MM.1S (cell line): ENCODE measurements at regions not wholly inside any gene's neighbourhood (a gene's known extent, or its start where the extent isn't known, plus 50 kb on each side); places are given as distances from the start of the nearest gene placed in this dataset.

Experiments used
- DNase-seq: peaks from one replicate; pipeline ENCODE4 v3.0.0-alpha.2; 2015
- H2AFZ ChIP-seq: fragments of 300-600 bp; sonication (generic); 2 replicates; pipeline ENCODE4 v1.6.0; 2016; ENCODE audit warnings: antibody characterized with exemption, low read length
- H3F3A ChIP-seq: fragments of 300-600 bp; sonication (generic); 2 replicates; pipeline ENCODE4 v1.6.1; 2016; ENCODE audit warnings: mild to moderate bottlenecking, antibody characterized with exemption, low read length, moderate library complexity, mixed read lengths; ENCODE audit not compliant: insufficient read depth
- H3K27ac ChIP-seq: fragments of 300-600 bp; sonication (generic); 2 replicates; pipeline ENCODE4 v1.5.1; 2016; ENCODE audit warnings: mild to moderate bottlenecking, low read length
- H3K27me3 ChIP-seq: fragments of 300-600 bp; sonication (generic); replicated peaks from 2 replicates; pipeline ENCODE4 v1.6.0; 2016; ENCODE audit warnings: low read length; ENCODE audit not compliant: insufficient read depth
- H3K36me3 ChIP-seq: fragments of 300-600 bp; sonication (generic); replicated peaks from 2 replicates; pipeline ENCODE4 v1.6.1; 2016; ENCODE audit warnings: mild to moderate bottlenecking, low read length, mixed read lengths; ENCODE audit not compliant: insufficient read depth
- H3K4me1 ChIP-seq: fragments of 300-600 bp; sonication (generic); 2 replicates; pipeline ENCODE4 v1.6.1; 2016; ENCODE audit warnings: low read length, mixed read lengths
- H3K4me2 ChIP-seq: fragments of 300-600 bp; sonication (generic); 2 replicates; pipeline ENCODE4 v1.6.0; 2016; ENCODE audit warnings: low read depth, low read length
- H3K4me3 ChIP-seq: fragments of 300-600 bp; sonication (generic); 2 replicates; pipeline ENCODE4 v1.5.1; 2016; ENCODE audit warnings: low read length, mixed read lengths
- H3K79me2 ChIP-seq: fragments of 300-600 bp; sonication (generic); 2 replicates; pipeline ENCODE4 v1.6.1; 2016; ENCODE audit warnings: mixed run types, low read length, mixed read lengths
- H3K9ac ChIP-seq: fragments of 300-600 bp; sonication (generic); 2 replicates; pipeline ENCODE4 v1.6.1; 2016; ENCODE audit warnings: low read length, mixed read lengths
- H3K9me2 ChIP-seq: fragments of 300-600 bp; sonication (generic); replicated peaks from 2 replicates; pipeline ENCODE4 v1.6.1; 2016; ENCODE audit warnings: mild to moderate bottlenecking, low read length, mixed read lengths; ENCODE audit not compliant: insufficient read depth
- H3K9me3 ChIP-seq: fragments of 300-600 bp; sonication (generic); replicated peaks from 2 replicates; pipeline ENCODE4 v1.6.1; 2016; ENCODE audit warnings: mild to moderate bottlenecking, low read length, mixed read lengths; ENCODE audit not compliant: insufficient read depth
- H4K20me1 ChIP-seq: fragments of 300-600 bp; sonication (generic); 2 replicates; pipeline ENCODE4 v1.6.1; 2016; ENCODE audit warnings: mild to moderate bottlenecking, low read length, moderate library complexity, mixed read lengths; ENCODE audit not compliant: insufficient read depth
- EZH2 ChIP-seq: fragments of 300-600 bp; sonication (generic); optimal IDR thresholded peaks from 2 replicates; pipeline ENCODE3; 2017; ENCODE audit warnings: low read depth, mild to moderate bottlenecking, antibody characterized with exemption, low read length, mixed read lengths
- EZH2phosphoT487 ChIP-seq: fragments of 300-600 bp; sonication (generic); IDR thresholded peaks from 2 replicates; pipeline ENCODE4 v1.6.1; 2018; ENCODE audit warnings: antibody characterized with exemption, low read length
- TF ChIP-seq, protein P1 (sequence below): fragments of 300-600 bp; sonication (generic); IDR thresholded peaks from 2 replicates; pipeline ENCODE4 v1.5.1; 2016; ENCODE audit warnings: antibody characterized with exemption, low read length, mixed read lengths

DNA sequence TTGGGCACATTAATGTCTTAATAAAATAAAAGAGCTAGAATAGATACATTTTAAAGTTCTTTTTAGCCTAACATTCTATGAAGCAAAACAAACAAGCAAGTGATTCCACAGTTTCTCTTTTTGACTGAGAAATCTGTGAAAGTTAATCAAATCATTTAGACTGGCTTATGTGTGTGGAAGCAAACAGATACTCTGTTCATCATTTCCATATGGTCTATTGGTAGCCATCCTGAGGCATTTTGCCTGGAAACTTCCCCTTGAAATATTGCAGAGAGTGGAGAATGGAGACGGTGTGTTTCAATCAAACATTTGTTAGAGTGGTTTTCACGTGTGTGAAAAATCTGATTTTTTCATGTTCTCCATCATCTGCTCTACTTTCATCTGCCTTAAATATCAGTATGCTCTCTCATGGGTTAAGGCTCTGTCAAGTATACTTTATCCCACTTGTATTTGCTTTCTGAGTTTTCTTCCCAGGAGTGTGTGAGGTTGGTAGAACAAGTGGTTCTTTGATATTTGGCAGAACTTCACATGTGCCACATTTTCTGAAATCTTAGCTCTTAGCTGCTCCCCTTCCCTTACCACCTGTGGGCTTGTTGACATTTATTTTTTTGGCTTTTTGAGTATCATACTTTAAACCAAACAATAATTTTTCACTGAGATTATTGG is 139.1 kb upstream of the PTGFR start:
- Histone ChIP-seq H3K4me3 (no peak overlapping the region), H3K27me3 (no peaks in the 10 kb centered on the region), H3K9me2 (no peaks in the 10 kb centered on the region), H3K9me3 (no peaks in the 10 kb centered on the region), H2AFZ (no peak overlapping the region), H3K27ac (no peak overlapping the region), H3K79me2 (no peaks in the 10 kb centered on the region), H3K36me3 (no peaks in the 10 kb centered on the region), H4K20me1 (no peaks in the 10 kb centered on the region), H3K4me1 (no peaks in the 10 kb centered on the region), H3F3A (no peaks in the 10 kb centered on the region), H3K4me2 (no peak overlapping the region), H3K9ac (no peak overlapping the region)
- no peak for DNase-seq
- TF ChIP-seq EZH2phosphoT487 (no peak), EZH2 (no peak)
- TF ChIP-seq, protein P1, sequence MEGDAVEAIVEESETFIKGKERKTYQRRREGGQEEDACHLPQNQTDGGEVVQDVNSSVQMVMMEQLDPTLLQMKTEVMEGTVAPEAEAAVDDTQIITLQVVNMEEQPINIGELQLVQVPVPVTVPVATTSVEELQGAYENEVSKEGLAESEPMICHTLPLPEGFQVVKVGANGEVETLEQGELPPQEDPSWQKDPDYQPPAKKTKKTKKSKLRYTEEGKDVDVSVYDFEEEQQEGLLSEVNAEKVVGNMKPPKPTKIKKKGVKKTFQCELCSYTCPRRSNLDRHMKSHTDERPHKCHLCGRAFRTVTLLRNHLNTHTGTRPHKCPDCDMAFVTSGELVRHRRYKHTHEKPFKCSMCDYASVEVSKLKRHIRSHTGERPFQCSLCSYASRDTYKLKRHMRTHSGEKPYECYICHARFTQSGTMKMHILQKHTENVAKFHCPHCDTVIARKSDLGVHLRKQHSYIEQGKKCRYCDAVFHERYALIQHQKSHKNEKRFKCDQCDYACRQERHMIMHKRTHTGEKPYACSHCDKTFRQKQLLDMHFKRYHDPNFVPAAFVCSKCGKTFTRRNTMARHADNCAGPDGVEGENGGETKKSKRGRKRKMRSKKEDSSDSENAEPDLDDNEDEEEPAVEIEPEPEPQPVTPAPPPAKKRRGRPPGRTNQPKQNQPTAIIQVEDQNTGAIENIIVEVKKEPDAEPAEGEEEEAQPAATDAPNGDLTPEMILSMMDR: no peak

DNA sequence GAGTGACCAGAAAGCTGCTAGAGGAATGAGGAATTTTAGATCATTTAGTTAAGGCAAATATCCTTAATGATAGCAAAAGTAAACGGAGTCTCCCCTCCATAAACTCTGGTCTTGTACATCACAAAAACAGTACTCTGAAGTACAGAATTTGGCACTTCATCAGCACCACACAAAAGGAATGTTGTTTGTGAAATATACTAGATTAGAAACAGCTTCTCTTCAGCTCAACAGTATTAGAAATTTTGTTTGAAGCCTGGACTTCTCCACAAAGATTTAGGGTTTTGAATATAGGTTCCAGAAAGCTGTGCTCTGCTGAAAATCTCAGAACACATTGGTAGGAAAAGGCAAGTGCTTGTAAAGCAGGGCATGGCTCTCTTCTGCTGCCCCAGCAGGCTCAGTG is 135.1 kb upstream of the PTGFR start:
- H3K79me2 ChIP-seq: no peaks in the 10 kb centered on the region
- H3K9me2 ChIP-seq: no peaks in the 10 kb centered on the region
- no peak overlapping the region for H3K4me2 ChIP-seq
- no peak overlapping the region for H3K4me3 ChIP-seq
- no peak for TF ChIP-seq EZH2phosphoT487
- TF ChIP-seq, protein P1: no peak
- no peak for TF ChIP-seq EZH2
- no peaks in the 10 kb centered on the region for H3F3A ChIP-seq
- no peaks in the 10 kb centered on the region for H4K20me1 ChIP-seq
- H3K4me1 ChIP-seq: peaks cover 7% of the 10 kb centered on the region; the same call in 1 of the 2 replicates
- no peak for DNase-seq
- no peak overlapping the region for H3K27ac ChIP-seq
- H2AFZ ChIP-seq: no peak overlapping the region
- no peaks in the 10 kb centered on the region for H3K9me3 ChIP-seq
- no peaks in the 10 kb centered on the region for H3K27me3 ChIP-seq
- no peaks in the 10 kb centered on the region for H3K36me3 ChIP-seq
- no peak overlapping the region for H3K9ac ChIP-seq

GRCh38 chr1:78358165-78358564 is 132.6 kb upstream of the PTGFR start:
- H3F3A ChIP-seq: no peaks in the 10 kb centered on the region
- TF ChIP-seq EZH2phosphoT487 (no peak), EZH2 (no peak)
- TF ChIP-seq, protein P1: no peak
- H3K27ac ChIP-seq: no peak overlapping the region
- H3K9me3 ChIP-seq: no peaks in the 10 kb centered on the region
- no peaks in the 10 kb centered on the region for H3K9me2 ChIP-seq
- H3K36me3 ChIP-seq: no peaks in the 10 kb centered on the region
- H2AFZ ChIP-seq: no peak overlapping the region
- H4K20me1 ChIP-seq: no peaks in the 10 kb centered on the region
- no peak overlapping the region for H3K4me2 ChIP-seq
- no peaks in the 10 kb centered on the region for H3K79me2 ChIP-seq
- peak; percentile 21 for DNase-seq
- H3K9ac ChIP-seq: no peak overlapping the region
- H3K4me1 ChIP-seq: peaks cover 8% of the 10 kb centered on the region; the same call in 1 of the 2 replicates
- no peak overlapping the region for H3K4me3 ChIP-seq
- H3K27me3 ChIP-seq: no peaks in the 10 kb centered on the region
